Vagina (tissue), 2 donors: ENCODE measurements at regions not wholly inside any gene's neighbourhood (a gene's known extent, or its start where the extent isn't known, plus 50 kb on each side); places are given as distances from the start of the nearest gene placed in this dataset.

Experiments used
- DNase-seq, 2 donors: peaks; one replicate each; pipeline ENCODE4 v3.0.0-alpha.2; 2017; ENCODE audit errors: extremely low spot score in 2 of 2
- H3K27ac ChIP-seq: fragments of 200-600 bp; sonication (generic); one replicate; pipeline ENCODE4 v1.5.1; 2019
- H3K27me3 ChIP-seq: fragments of 200-600 bp; sonication (generic); one replicate; pipeline ENCODE4 v1.5.1; 2019
- H3K36me3 ChIP-seq, 2 donors: fragments of 200-600 bp; sonication (generic); one replicate each; pipeline ENCODE4 v1.5.1; 2017 to 2019
- H3K4me1 ChIP-seq: fragments of 200-600 bp; sonication (generic); one replicate; pipeline ENCODE4 v1.5.1; 2019
- H3K4me3 ChIP-seq, 2 donors: fragments of 200-600 bp; sonication (generic); 1 replicate in 1 of 2; 2 replicates in 1 of 2; pipeline ENCODE4 v1.5.1; 2016 to 2019
- H3K9me3 ChIP-seq: fragments of 200-600 bp; sonication (generic); one replicate; pipeline ENCODE4 v1.5.1; 2019
- CTCF ChIP-seq, 3 experiments: fragments of 450-650 bp in 2 of 3; fragments of 200-600 bp in 1 of 3; sonication (generic) in 1 of 3; IDR thresholded peaks; one replicate each; pipeline ENCODE4 v1.5.1; 2017 to 2019; ENCODE audit warnings: antibody characterized with exemption in 3 of 3, mild to moderate bottlenecking in 2 of 3, moderate library complexity in 2 of 3
- POLR2A ChIP-seq, 2 donors: fragments of 450-650 bp; IDR thresholded peaks; one replicate each; pipeline ENCODE4 v1.6.1; 2017; ENCODE audit warnings: antibody characterized with exemption in 2 of 2, mild to moderate bottlenecking in 2 of 2, moderate library complexity in 2 of 2
- POLR2AphosphoS5 ChIP-seq, 2 donors: sonication (generic); formaldehyde crosslinking; IDR thresholded peaks; one replicate each; pipeline ENCODE4 v1.9.0; 2017; ENCODE audit warnings: antibody characterized with exemption in 2 of 2, mild to moderate bottlenecking in 2 of 2, low read depth in 1 of 2; ENCODE audit not compliant: insufficient read depth in 1 of 2
- intact Hi-C: fragments of 100-400 bp; cut with DNase I; formaldehyde crosslinking; loops from one replicate; pipeline ENCODE4 v1.15.1; 2023

- intact Hi-C loops = no loop called here
- Histone ChIP-seq H3K36me3 (no peaks in the 10 kb centered on the region), H3K9me3 (no peaks in the 10 kb centered on the region), H3K4me3 (no peak overlapping the region), H3K4me1 (no peaks in the 10 kb centered on the region), H3K27me3 (no peaks in the 10 kb centered on the region), H3K27ac (no peak overlapping the region)
- TF ChIP-seq POLR2AphosphoS5 (IDR thresholded peaks at IDR 0.05; ENCODE audit: insufficient read depth in 1 of 2, low read depth in 1 of 2) = no peak
- TF ChIP-seq CTCF (IDR thresholded peaks at IDR 0.05) = no peak
- TF ChIP-seq POLR2A (IDR thresholded peaks at IDR 0.05) = no peak
- DNase-seq = no peak
These were observed 235.3 kb upstream of the NRSN1 start for GRCh38 chr6:23890543-23891227.

GRCh38 chr6:23905133-23905815, 220.7 kb upstream of the NRSN1 start:
- intact Hi-C loops = no loop called here
- Histone ChIP-seq H3K4me3 (no peak overlapping the region), H3K4me1 (no peaks in the 10 kb centered on the region), H3K27me3 (no peaks in the 10 kb centered on the region), H3K9me3 (no peaks in the 10 kb centered on the region), H3K27ac (no peak overlapping the region), H3K36me3 (no peaks in the 10 kb centered on the region)
- TF ChIP-seq POLR2AphosphoS5 (IDR thresholded peaks at IDR 0.05; ENCODE audit: insufficient read depth in 1 of 2, low read depth in 1 of 2) = no peak
- no peak for TF ChIP-seq POLR2A (IDR thresholded peaks at IDR 0.05)
- TF ChIP-seq CTCF (IDR thresholded peaks at IDR 0.05) = no peak
- DNase-seq = no peak

GRCh38 chr6:23910420-23910819, 215.6 kb upstream of the NRSN1 start:
- Histone ChIP-seq H3K4me3 (no peak overlapping the region), H3K36me3 (no peaks in the 10 kb centered on the region), H3K27ac (no peak overlapping the region), H3K27me3 (no peaks in the 10 kb centered on the region), H3K4me1 (no peaks in the 10 kb centered on the region), H3K9me3 (no peaks in the 10 kb centered on the region)
- intact Hi-C loops = no loop called here
- DNase-seq = no peak
- TF ChIP-seq POLR2AphosphoS5 (IDR thresholded peaks at IDR 0.05; ENCODE audit: insufficient read depth in 1 of 2, low read depth in 1 of 2) (no peak), CTCF (IDR thresholded peaks at IDR 0.05) (no peak), POLR2A (IDR thresholded peaks at IDR 0.05) (no peak)

- TF ChIP-seq CTCF (IDR thresholded peaks at IDR 0.05) (no peak), POLR2A (IDR thresholded peaks at IDR 0.05) (no peak), POLR2AphosphoS5 (IDR thresholded peaks at IDR 0.05; ENCODE audit: insufficient read depth in 1 of 2, low read depth in 1 of 2) (no peak)
- Histone ChIP-seq H3K9me3 (no peaks in the 10 kb centered on the region), H3K27me3 (no peaks in the 10 kb centered on the region), H3K4me1 (no peaks in the 10 kb centered on the region), H3K36me3 (no peaks in the 10 kb centered on the region), H3K27ac (no peak overlapping the region), H3K4me3 (no peak overlapping the region)
- DNase-seq = no peak
- intact Hi-C loops = no loop called here
These were observed 198.1 kb upstream of the NRSN1 start for GRCh38 chr6:23927935-23928334.

GRCh38 chr6:23929201-23929600, 196.8 kb upstream of the NRSN1 start:
- intact Hi-C loops = no loop called here
- H3K27me3 ChIP-seq = no peaks in the 10 kb centered on the region
- no peaks in the 10 kb centered on the region for H3K4me1 ChIP-seq
- H3K27ac ChIP-seq = no peak overlapping the region
- TF ChIP-seq POLR2A (IDR thresholded peaks at IDR 0.05) (no peak), POLR2AphosphoS5 (IDR thresholded peaks at IDR 0.05; ENCODE audit: insufficient read depth in 1 of 2, low read depth in 1 of 2) (no peak), CTCF (IDR thresholded peaks at IDR 0.05) (no peak)
- H3K9me3 ChIP-seq = no peaks in the 10 kb centered on the region
- no peak overlapping the region for H3K4me3 ChIP-seq
- DNase-seq = no peak
- no peaks in the 10 kb centered on the region for H3K36me3 ChIP-seq
